ENCODE measurements at regions not wholly inside any gene's neighbourhood (a gene's known extent, or its start where the extent isn't known, plus 50 kb on each side); places are given as distances from the start of the nearest gene placed in this dataset.

- TF ChIP-seq POLR2A (IDR thresholded peaks at IDR 0.05) = no peak
- no peak for TF ChIP-seq CTCF (IDR thresholded peaks at IDR 0.05)
Measured at GRCh38 chr14:89480278-89480677, 63.2 kb upstream of the FOXN3 start.

Data from heart left ventricle (tissue), 13 donors.